ENCODE measurements at regions not wholly inside any gene's neighbourhood (a gene's known extent, or its start where the extent isn't known, plus 50 kb on each side); places are given as distances from the start of the nearest gene placed in this dataset.

- TF ChIP-seq, protein P1, sequence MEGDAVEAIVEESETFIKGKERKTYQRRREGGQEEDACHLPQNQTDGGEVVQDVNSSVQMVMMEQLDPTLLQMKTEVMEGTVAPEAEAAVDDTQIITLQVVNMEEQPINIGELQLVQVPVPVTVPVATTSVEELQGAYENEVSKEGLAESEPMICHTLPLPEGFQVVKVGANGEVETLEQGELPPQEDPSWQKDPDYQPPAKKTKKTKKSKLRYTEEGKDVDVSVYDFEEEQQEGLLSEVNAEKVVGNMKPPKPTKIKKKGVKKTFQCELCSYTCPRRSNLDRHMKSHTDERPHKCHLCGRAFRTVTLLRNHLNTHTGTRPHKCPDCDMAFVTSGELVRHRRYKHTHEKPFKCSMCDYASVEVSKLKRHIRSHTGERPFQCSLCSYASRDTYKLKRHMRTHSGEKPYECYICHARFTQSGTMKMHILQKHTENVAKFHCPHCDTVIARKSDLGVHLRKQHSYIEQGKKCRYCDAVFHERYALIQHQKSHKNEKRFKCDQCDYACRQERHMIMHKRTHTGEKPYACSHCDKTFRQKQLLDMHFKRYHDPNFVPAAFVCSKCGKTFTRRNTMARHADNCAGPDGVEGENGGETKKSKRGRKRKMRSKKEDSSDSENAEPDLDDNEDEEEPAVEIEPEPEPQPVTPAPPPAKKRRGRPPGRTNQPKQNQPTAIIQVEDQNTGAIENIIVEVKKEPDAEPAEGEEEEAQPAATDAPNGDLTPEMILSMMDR (conservative IDR thresholded peaks at IDR 0.05; ENCODE audit: low read length), result no peak
- no peak for TF ChIP-seq EZH2phosphoT487 (IDR thresholded peaks at IDR 0.05; ENCODE audit: borderline replicate concordance)
Observed at GRCh38 chr6:137282254-137282653, 63.1 kb upstream of the IFNGR1 start.
